ENCODE measurements at regions not wholly inside any gene's neighbourhood (a gene's known extent, or its start where the extent isn't known, plus 50 kb on each side); places are given as distances from the start of the nearest gene placed in this dataset.

- TF ChIP-seq EZH2 (IDR thresholded peaks at IDR 0.05; ENCODE audit: low read depth) (no peak), CTCF (conservative IDR thresholded peaks at IDR 0.05) (no peak)
- Histone ChIP-seq H3K4me1 (replicated peaks; ENCODE audit: insufficient read depth) (peaks cover 8% of the 10 kb centered on the region; the same call in 1 of the 2 replicates), H3K4me2 (no peak overlapping the region), H2AFZ (no peak overlapping the region), H3K36me3 (ENCODE audit: low read depth) (no peaks in the 10 kb centered on the region), H3F3A (ENCODE audit: insufficient read depth, low read depth) (peaks cover 3% of the 10 kb centered on the region; the same call in 1 of the 2 replicates), H3K27ac (no peak overlapping the region), H4K20me1 (ENCODE audit: insufficient read depth) (no peaks in the 10 kb centered on the region), H3K9me2 (ENCODE audit: insufficient read depth) (no peaks in the 10 kb centered on the region), H3K79me2 (ENCODE audit: low read depth) (no peaks in the 10 kb centered on the region), H3K27me3 (ENCODE audit: insufficient read depth, low read depth) (no peaks in the 10 kb centered on the region), H3K4me3 (no peak overlapping the region), H3K9me3 (ENCODE audit: insufficient read depth, low read depth) (no peaks in the 10 kb centered on the region)
- CTCF ChIA-PET = interaction anchor here (0.5 kb wide), 1 partner anchor 161 kb away, joined by 9 read pairs; no protein-coding TSS in a partner anchor
- DNase-seq = no peak
- BruUV-seq (replicated peaks) = no TSS peak
- POLR2A ChIA-PET (ENCODE audit: unreplicated experiment) = no interaction called here
- intact Hi-C loops (cut with micrococcal nuclease; ENCODE audit: unreplicated experiment) = no loop called here
Measured at GRCh38 chr1:118334506-118334905, 149.5 kb upstream of the SPAG17 start.

- no peaks in the 10 kb centered on the region for H3F3A ChIP-seq (ENCODE audit: insufficient read depth, low read depth)
- H3K79me2 ChIP-seq (ENCODE audit: low read depth) = no peaks in the 10 kb centered on the region
- POLR2A ChIA-PET (ENCODE audit: unreplicated experiment) = no interaction called here
- BruUV-seq (replicated peaks) = no TSS peak
- no peaks in the 10 kb centered on the region for H4K20me1 ChIP-seq (ENCODE audit: insufficient read depth)
- CTCF ChIA-PET = interaction anchor here (0.5 kb wide), 1 partner anchor 160 kb away, joined by 9 read pairs; no protein-coding TSS in a partner anchor
- no peak for DNase-seq
- no peak overlapping the region for H3K27ac ChIP-seq
- no peaks in the 10 kb centered on the region for H3K36me3 ChIP-seq (ENCODE audit: low read depth)
- H3K4me2 ChIP-seq = no peak overlapping the region
- TF ChIP-seq CTCF (conservative IDR thresholded peaks at IDR 0.05) (no peak), EZH2 (IDR thresholded peaks at IDR 0.05; ENCODE audit: low read depth) (no peak)
- H2AFZ ChIP-seq = no peak overlapping the region
- H3K4me1 ChIP-seq (replicated peaks; ENCODE audit: insufficient read depth) = 0 out of 2 replicates have a peak, but pooled peaks cover under 1% of the 10 kb centered on the region
- no peaks in the 10 kb centered on the region for H3K27me3 ChIP-seq (ENCODE audit: insufficient read depth, low read depth)
- H3K9me3 ChIP-seq (ENCODE audit: insufficient read depth, low read depth) = no peaks in the 10 kb centered on the region
- intact Hi-C loops (cut with micrococcal nuclease; ENCODE audit: unreplicated experiment) = no loop called here
- H3K9me2 ChIP-seq (ENCODE audit: insufficient read depth) = no peaks in the 10 kb centered on the region
- H3K4me3 ChIP-seq = no peak overlapping the region
Measured at GRCh38 chr1:118333601-118334210, 148.7 kb upstream of the SPAG17 start.

- TF ChIP-seq CTCF (conservative IDR thresholded peaks at IDR 0.05) = no peak
- no peak for TF ChIP-seq EZH2 (IDR thresholded peaks at IDR 0.05; ENCODE audit: low read depth)
- H3K36me3 ChIP-seq (ENCODE audit: low read depth) = no peaks in the 10 kb centered on the region
- no peaks in the 10 kb centered on the region for H3K27me3 ChIP-seq (ENCODE audit: insufficient read depth, low read depth)
- no peaks in the 10 kb centered on the region for H3K9me2 ChIP-seq (ENCODE audit: insufficient read depth)
- H3K9me3 ChIP-seq (ENCODE audit: insufficient read depth, low read depth) = no peaks in the 10 kb centered on the region
- H2AFZ ChIP-seq = no peak overlapping the region
- no peaks in the 10 kb centered on the region for H4K20me1 ChIP-seq (ENCODE audit: insufficient read depth)
- POLR2A ChIA-PET (ENCODE audit: unreplicated experiment) = no interaction called here
- intact Hi-C loops (cut with micrococcal nuclease; ENCODE audit: unreplicated experiment) = no loop called here
- no TSS peak for BruUV-seq (replicated peaks)
- H3F3A ChIP-seq (ENCODE audit: insufficient read depth, low read depth) = no peaks in the 10 kb centered on the region
- H3K27ac ChIP-seq = no peak overlapping the region
- no peaks in the 10 kb centered on the region for H3K79me2 ChIP-seq (ENCODE audit: low read depth)
- CTCF ChIA-PET = no interaction called here
- DNase-seq = no peak
- no peak overlapping the region for H3K4me3 ChIP-seq
- no peak overlapping the region for H3K4me2 ChIP-seq
- H3K4me1 ChIP-seq (replicated peaks; ENCODE audit: insufficient read depth) = no peaks in the 10 kb centered on the region
Measured at GRCh38 chr1:118326960-118327629, 142.1 kb upstream of the SPAG17 start.
